AG10803 (cell line): ENCODE measurements at regions not wholly inside any gene's neighbourhood (a gene's known extent, or its start where the extent isn't known, plus 50 kb on each side); places are given as distances from the start of the nearest gene placed in this dataset.

Experiments
- DNase-seq: peaks from one replicate; pipeline ENCODE4 v3.0.0; 2010; ENCODE audit warnings: low read depth
- H3K4me3 ChIP-seq: 2 replicates; pipeline ENCODE4 v1.5.1; 2011; ENCODE audit warnings: mild to moderate bottlenecking, low read length, control low read depth
- CTCF ChIP-seq: conservative IDR thresholded peaks from 2 replicates; pipeline ENCODE4 v1.5.1; 2011; ENCODE audit warnings: mild to moderate bottlenecking, low read length, control low read depth, inconsistent platforms

GRCh38 chr10:4501306-4501705, 324.7 kb upstream of the AKR1E2 start:
- no peak for TF ChIP-seq CTCF
- DNase-seq = no peak
- no peak overlapping the region for H3K4me3 ChIP-seq

- H3K4me3 ChIP-seq = no peak overlapping the region
These were observed 327.2 kb upstream of the AKR1E2 start for GRCh38 chr10:4498711-4499251.

GRCh38 chr10:4494551-4494950, 331.5 kb upstream of the AKR1E2 start:
- no peak overlapping the region for H3K4me3 ChIP-seq
- TF ChIP-seq CTCF = no peak
- peak; percentile 29 for DNase-seq

More at GRCh38 chr10:4498711-4499251, 327.2 kb upstream of the AKR1E2 start:
- DNase-seq = peak; percentile 96
- peak; percentile 18; the same call in 1 of the 2 replicates for TF ChIP-seq CTCF

GRCh38 chr10:4492202-4492601, 333.8 kb upstream of the AKR1E2 start:
- no peak for TF ChIP-seq CTCF
- no peak for DNase-seq
- no peak overlapping the region for H3K4me3 ChIP-seq

GRCh38 chr10:4488904-4489303, 337.1 kb upstream of the AKR1E2 start:
- TF ChIP-seq CTCF = no peak
- DNase-seq = peak; percentile 52
- H3K4me3 ChIP-seq = no peak overlapping the region

- TF ChIP-seq CTCF = no peak
- no peak for DNase-seq
- no peak overlapping the region for H3K4me3 ChIP-seq
These were observed 340.4 kb upstream of the AKR1E2 start for GRCh38 chr10:4485636-4486035.

- H3K4me3 ChIP-seq = no peak overlapping the region
- no peak for TF ChIP-seq CTCF
- DNase-seq = no peak
These were observed 342.2 kb upstream of the AKR1E2 start for GRCh38 chr10:4483811-4484210.
